Fibroblast of peridontal ligament (primary cell): ENCODE measurements at regions not wholly inside any gene's neighbourhood (a gene's known extent, or its start where the extent isn't known, plus 50 kb on each side); places are given as distances from the start of the nearest gene placed in this dataset.

Experiments
- DNase-seq: peaks from one replicate; pipeline ENCODE4 v3.0.0-alpha.2; 2010; ENCODE audit errors: extremely low read depth

DNA sequence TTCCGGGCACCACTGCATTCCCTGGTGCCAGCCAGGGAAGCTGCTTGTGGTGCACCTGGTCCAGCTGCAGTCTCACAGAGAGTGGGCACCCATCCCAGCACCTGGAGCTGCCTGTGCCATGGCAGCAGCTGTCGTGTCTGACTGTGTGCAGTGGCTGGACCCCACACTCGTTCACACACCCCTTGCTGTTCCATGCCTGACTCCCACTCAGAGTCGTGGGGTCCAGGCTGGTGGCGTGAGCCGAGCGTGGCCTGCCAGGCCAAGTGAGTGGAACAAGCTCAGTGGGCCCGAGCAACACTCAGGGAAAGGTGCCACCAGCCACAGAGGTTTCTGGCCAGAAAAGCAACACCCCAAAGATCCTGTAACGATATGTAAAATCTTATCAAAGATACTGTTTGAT is 97.2 kb upstream of the KCNK1 start:
- no peak for DNase-seq

DNA sequence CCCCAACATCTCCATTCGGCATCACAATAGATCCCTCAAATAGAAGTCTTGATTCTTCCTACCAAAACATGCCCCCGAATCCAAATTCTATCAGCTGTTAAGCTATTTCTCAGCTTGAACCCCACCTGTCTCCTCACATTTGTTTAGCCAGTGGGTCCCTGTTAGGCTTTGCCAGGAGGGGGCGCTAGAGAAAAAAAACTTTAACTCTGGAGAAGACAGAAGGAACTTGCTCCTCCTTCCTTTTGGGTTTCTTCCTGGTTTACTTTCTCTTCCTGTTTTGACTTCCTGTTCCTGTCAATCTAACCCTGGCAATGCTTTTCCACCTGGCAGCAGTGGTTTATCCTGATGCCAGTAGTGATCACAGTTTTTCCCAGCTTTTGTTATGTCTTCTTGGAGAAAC is 95.6 kb upstream of the KCNK1 start:
- DNase-seq = no peak

DNA sequence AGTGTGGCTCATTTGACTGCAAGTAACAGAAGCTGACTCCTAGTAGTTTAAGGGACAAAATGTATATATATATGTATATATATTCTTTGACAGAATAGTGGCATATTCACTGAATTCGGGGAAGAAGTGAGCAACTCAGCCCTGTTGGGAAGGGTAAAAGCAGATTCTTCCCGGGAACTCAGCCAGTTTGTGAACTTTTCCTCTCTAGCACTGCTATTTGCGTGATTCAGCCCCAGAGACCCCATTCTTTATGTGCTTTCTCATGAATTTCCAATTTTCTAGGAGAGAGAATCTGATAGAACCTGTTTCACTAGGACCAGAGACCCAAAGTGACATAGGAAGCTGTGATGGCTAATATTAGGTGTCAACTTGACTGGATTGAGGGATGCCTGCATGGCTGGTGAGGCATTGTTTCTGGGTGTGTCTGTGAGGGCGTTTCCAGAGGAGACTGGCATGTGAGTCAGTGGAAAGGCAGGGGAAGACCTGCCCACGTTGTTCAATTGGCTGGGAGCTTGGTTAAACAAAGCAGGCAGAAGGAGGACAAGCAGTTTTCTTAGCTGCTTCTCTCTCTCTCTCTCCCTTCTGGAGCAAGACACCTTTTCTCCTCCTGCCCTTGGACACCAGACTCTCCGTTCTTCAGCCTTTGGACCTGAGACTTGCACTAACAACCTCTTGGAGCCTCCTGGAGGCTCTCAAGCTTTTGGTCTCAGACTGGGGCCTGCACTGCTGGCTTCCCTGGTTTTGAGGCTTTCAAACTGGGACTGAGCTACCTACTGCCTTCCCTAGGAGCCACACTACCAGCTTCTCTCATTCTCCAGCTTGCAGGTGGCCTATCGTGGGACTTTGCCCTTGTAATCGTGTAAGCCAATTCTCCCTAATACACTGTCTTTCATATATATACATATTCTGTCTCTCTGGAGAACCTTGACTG is 93.4 kb upstream of the KCNK1 start:
- DNase-seq = no peak

DNA sequence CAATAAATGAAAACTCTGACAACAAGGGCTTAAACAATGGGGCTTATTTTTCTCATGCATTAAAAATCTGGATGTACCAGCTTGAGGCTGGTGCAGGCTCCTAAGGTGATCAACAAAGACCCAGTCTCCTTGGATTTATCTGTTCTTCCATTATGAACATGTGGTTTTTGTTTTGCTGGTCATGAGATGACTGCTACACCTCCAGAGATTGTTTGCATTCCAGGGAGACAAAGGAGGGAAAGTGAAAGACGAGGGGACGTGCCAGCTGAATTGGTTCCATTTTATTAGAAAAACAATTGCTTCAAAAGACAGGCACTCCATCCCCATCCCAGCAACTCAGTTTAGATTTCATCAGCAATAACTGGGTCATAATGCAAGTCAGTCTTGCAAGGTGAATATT is 90.9 kb upstream of the KCNK1 start:
- DNase-seq = no peak

DNA sequence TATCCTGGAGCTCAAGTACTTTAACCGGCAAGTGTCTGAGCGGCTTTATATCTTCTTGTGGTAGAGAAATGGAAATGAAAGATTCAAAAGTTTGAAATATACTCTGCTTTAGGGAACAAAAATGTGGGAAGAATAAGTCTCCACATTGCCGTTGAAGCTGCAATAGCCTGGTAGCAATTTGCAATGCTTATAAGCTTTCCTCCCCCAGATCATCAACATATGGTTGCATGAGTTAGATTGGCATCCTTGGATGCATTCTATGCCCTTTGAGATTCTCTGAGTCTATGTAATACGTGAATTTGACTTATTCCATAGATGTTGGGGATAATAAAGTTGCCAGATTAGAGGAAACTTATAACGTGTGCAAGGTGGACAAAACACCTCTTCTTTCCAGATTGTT is 86.1 kb upstream of the KCNK1 start:
- no peak for DNase-seq

DNA sequence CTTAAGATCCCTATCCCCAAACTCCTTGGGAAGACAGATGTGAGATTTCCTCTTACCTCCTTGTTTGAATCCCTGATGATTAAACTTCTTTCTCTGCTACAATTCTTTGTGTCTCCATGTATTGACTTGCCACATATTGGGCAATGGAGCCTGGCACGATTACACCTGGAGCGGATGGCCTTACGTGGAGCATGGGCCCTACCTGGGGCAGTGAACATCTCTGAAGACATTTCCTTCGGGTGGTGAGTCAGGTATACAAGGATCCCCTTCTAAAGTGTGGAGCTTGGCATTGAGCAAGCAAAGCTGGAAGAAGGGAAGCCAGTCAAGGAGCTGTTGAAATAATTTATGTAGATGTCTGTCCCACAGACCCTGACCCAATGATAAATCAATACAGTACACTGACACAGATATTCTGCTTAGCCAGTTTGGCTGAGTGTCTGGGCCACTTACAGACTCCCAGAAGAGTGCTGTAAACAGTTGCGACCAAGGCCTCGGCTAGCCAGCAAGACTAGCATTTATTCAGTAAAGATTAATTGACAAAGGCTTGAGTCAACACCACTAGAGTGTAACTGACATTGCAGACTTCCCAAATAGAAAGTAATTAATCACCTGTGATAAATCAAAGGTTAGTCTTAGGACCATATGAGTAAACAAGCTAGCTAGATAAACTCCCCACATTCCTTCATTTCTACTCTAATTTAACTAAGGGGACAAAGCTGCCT is 83.1 kb upstream of the KCNK1 start:
- no peak for DNase-seq

DNA sequence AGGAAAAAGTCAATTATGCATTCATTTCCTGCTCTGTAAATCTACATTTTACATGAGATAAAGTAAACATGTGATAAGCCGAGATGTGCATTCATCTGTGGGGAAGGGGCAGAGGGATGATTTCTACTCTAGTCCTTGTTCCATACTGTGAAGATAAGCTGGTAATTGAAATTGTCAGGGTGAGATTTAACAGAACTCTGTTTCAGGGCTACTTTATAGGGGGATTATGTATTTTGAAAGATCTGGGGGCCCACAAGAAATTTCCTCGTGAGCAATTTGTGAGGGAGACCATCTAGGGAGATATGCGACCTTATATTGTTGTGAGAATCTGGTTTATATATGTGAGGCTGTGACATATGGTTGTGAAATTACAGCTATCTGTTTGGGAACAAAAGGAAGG is 73.1 kb upstream of the KCNK1 start:
- DNase-seq = no peak

DNA sequence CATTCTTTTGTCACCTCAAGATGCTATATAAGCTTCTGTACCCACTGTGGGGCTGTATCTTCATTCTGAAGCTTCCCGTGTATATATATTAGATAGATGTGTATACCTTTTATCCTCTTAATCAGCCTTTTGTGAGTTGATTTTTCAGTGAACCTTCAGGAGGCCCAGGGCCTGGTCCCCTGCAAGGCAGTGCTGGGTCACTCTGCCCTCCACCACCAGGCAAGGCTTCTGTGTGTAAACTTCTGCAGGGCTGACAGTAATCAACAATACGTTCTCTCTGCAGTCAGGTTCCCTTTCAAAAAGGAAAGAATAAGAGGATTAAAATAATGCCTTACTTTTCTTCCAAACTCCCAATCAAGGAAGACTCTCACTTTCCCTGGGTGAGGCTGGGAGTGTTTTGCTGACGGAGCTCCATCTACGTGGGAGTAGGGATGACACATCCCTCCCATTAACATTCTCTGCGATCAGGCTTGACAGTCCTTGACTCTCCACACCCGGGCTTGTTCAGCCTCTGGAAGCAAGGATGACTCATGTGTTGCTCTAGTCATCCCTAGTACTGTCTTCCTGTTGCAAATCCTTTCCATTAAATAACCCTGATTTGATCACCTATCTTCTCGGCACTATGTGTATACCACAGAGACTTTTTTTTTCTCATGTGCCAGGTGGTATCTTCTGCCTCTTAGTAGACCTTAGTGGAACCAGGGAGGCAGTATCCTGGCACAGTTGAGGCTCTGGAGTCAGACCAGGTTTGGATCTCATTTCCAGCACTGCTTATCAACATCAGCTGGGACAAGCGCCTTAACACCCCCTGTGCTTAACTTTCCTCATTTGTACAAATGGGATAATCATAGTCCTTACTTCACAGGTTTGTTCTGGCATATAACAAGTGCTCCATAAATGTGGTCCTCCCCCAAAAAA is 70.3 kb upstream of the KCNK1 start:
- peak; percentile 48 for DNase-seq

GRCh38 chr1:233544304-233544703 is 69.6 kb upstream of the KCNK1 start:
- no peak for DNase-seq

DNA sequence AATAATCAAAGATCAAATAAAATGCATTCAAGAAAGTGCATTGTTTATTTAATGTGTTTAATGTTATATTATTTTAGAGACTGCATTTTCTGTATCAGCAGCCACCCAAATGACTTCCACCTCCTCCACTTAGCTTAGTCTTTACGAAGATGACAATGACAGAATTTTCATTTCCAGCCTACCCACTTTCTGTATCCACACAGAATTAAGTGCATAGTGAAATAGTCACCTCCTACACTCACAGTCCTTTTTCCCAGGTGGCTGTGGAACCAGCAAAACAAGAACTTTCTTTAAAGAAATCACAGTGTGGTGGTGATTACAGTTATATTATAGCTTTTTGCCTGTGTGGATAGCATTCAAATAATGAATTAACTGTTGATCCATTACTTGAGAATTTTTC is 66.2 kb upstream of the KCNK1 start:
- no peak for DNase-seq

GRCh38 chr1:233549404-233549803 is 64.5 kb upstream of the KCNK1 start:
- DNase-seq = no peak

- no peak for DNase-seq
Measured at GRCh38 chr1:233549917-233550316, 64.0 kb upstream of the KCNK1 start.

DNA sequence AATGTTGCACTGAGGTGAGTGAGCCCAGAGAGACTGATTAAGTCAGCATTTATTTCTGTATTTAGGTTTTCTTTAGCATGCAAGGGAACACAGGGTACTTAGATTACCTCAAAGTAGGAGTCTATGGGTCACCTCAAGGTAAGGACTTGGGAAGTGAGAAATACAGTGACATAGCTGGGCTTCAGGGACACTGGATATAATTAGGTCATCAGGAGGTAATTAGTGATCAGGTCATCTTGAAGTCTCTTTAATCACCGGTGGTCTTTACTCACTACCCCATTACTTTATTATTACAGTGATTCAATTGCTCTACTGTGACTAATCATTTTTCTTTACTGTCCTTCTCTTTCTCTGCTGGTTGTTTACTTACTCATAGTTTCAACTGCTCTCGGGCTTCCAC is 59.9 kb upstream of the KCNK1 start:
- DNase-seq = no peak

DNA sequence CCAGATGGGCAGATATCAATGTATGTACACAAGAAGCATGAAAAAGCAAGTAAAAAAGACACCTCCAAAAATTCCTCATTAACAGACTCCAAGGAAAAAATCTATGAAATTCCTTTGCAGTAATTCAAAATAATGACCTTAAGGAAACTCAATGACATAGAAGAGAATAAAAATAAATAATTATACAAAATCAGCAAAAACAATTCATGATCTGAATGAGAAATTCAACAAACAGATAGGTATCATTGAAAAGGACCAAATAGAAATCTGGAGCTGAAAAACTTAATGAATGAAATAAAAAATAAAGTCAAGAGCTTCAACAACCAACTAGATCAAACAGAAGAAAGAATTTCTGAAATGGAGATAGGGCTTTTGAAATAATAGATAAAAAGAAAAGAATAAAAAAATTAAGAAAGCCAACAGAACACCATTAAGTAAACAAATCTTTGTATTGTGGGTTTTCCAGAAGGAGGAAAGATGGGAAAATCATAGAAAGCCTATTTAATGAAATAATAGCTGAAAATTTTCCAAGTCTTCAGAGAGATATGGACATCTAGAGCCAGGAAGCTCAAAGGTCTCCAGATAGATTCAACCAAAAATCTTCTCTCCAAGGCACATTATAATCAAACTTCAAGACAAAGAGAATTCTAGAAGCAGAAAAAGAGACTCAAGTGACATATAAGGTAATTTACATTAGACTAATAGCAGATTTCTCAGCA is 52.0 kb upstream of the KCNK1 start:
- no peak for DNase-seq
